GM19238 (cell line): ENCODE measurements at regions not wholly inside any gene's neighbourhood (a gene's known extent, or its start where the extent isn't known, plus 50 kb on each side); places are given as distances from the start of the nearest gene placed in this dataset.

Source experiments
- DNase-seq: peaks from one replicate; pipeline ENCODE4 v3.0.0; 2011; ENCODE audit warnings: low spot score; ENCODE audit not compliant: insufficient read length

DNA sequence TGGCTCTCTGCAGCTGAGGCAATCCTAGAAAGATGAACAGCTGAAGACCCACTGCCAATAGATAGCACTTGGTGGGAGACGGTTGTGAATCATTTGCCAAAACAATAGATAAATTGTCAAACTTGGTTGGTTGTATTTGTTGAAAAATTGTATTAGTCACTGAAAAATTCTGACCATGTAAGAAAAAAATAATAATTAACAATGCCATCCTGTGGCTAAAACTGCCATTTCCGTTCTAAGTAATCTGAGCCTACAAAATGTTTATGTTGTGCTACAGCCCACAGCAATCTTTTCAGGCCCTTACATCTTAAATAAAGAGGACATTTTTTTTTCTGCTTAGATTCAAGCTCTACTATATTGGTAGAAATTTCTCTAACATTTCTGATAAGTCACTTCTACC, 103.2 kb upstream of the ANO3 start:
- no peak for DNase-seq

DNA sequence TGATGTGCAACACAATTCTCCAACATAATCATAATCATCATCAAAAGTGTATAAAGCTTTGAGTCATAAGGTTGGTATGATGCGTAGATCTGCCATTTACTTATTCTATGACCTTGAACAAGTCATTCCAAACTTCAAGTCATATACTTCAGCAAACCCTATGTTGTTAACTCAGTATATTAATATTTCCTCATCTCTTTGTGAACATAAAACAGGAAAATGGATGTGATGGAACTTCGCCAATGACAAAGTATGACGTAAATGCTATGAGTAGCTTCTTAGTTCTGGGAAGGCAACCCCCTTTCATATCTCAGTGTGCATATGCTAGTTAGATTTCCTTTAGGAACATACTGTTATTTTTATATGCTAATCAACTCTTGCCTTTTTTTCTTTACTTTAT, 102.7 kb upstream of the ANO3 start:
- DNase-seq = no peak

DNA sequence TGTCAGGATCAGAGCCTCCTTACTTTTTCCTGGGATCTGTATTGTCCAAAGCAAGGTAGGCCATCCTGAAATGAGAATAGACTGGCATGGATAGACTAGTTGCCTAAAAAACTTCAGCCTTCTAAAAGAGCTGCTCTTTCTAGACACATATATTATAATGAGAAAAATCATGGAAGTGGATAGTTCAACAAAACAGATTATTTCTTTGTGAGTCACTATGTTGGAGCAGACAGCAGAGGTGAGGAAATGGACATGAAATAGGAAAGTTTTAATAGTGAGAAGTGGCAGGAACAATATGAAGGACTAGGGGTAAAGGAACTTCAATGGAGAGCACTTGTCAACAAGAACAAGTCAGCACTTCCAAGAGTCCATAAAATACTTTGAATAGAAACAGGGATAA, 101.9 kb upstream of the ANO3 start:
- no peak for DNase-seq

DNA sequence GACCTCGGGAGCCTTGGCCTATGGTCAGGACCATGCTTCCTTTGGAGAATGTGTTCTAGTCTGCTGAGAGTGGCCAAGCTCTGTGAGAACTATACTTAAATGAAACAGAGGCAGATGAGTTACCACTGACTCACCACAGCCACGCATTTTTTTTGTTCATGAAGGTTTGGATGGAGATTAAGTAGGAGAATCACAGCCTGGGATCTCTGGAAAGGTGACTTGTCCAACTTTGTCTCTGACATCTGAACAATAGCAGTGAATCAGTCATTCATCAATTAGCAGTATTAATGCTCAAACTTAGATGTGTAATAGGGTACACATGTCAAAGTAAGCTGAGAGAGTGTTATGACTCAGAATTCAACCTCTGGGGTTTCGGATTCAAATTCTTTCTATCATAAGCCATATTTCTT, 100.7 kb upstream of the ANO3 start:
- no peak for DNase-seq

DNA sequence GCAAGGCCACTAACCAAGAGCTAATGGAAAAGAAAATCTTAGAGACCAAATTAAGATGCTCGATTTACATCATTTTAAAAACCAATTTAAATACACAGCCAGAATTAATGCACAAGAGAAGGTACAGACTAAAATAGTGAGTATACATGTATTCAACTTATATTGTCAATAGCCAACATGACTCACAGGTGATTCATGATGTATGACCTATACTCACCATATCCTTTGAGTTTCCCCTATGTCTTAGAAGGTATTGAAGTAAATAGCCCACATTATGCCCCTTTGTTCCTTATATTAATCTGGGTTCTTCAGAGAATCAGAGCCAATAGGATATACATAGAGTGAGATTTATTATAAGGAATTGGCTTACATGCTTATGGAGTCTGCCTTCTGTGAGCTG, 97.5 kb upstream of the ANO3 start:
- DNase-seq = no peak

DNA sequence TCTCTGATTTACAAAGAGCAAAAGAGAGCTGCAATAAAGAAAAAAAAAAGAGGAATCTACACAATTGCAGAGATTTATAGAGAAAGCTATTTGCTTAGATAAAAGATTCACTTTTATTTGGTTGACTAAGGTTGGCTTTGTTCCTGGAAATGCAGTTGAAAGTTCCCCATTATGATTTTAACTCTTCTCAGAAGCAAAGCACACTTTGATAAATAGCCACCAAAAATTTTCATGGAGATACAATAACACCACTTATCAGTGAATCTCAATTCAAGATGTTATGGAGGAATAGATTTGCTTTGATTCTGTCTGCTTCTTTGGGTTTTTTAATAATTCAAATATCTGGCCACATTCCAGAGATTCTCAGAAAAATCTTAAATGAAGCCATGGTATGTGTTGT, 88.5 kb upstream of the ANO3 start:
- DNase-seq = no peak

DNA sequence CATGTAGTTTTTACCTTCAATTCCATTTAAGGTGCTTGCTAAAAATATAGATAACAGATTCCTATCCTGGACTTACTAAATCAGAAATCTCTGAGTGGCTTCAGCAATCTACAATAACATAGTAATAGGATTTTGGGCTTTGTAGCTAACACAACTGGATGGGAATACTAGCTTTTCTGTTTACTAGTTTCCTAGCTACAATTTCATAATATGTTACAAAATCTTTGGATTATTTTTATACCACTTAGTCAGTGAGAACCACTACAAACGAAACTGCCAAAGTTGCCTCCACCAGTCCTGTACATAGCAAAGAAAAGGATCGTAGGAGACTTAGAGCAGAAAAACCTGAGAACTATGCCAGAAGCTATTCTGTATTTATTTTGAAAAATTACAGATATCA, 87.7 kb upstream of the ANO3 start:
- no peak for DNase-seq

DNA sequence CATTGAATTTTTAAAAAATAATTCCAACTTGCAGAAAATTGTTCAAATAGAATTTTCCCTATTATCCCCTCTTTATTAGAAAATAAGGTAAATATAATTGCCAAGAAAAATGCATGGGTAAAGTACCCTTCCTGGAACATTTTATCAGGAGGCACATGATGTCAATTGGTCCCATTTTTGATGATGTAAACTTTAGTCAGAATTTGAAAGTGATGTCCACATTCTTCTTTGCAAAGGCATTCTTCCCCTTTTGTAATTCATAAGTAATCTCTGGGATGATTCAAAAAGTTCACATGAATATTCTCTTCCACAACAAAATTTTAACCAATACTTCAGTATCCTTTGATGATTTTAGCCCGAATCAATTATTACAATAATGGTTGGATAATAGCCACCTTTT, 86.9 kb upstream of the ANO3 start:
- no peak for DNase-seq

DNA sequence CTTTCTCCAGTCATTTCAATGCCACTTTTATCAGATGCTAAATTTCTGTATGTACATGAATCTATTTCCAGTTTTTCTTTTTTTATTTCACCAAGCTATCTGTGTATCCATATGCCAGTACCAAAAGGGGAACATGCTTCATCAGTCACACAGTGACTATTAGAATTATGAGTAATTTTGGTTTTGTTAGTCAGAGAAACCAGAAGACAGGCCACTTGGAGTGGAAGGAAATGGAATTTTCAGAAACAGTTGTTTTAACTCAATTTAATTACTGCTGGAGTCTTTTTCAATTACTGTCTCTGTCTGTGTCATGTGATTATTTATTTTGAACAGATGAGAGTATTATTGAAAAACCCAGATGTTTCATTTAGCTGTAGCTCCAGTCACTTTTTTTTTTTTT, 84.6 kb upstream of the ANO3 start:
- no peak for DNase-seq

DNA sequence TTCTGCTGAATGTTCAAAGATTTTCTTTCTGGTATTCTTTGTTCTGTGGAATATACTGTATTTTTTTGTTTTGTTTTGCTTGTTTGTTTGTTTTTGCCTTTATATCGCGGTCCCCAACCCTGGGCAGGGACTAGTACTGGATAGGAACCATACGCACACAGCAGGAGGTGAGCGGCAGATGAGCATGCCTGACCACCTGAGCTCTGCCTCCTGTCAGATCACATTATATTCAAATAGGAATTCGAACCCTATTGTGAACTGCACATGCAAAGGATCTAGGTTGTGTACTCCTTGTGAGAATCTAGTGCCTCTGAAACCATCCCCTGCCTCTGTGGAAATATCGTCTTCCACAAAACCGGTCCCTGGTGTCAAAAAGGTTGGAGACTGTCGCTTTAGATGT, 83.3 kb upstream of the ANO3 start:
- DNase-seq = no peak

DNA sequence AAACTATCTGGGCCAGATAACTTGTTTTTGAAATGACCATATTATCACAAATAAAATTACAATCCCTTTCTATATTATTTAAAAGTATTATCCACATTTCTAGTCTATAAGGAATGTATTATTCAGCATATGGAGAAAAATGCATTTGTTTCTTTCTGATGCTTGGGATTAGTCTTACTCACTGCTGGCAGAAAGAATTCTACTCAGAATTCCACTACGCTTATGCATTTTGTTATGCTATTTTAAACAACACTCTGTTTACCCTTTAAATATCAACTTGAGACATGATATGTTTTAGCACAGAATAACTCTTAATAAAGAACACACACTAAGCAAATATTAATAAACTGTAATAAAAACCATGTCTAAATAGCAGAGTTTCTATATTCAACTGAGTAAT, 77.6 kb upstream of the ANO3 start:
- no peak for DNase-seq

DNA sequence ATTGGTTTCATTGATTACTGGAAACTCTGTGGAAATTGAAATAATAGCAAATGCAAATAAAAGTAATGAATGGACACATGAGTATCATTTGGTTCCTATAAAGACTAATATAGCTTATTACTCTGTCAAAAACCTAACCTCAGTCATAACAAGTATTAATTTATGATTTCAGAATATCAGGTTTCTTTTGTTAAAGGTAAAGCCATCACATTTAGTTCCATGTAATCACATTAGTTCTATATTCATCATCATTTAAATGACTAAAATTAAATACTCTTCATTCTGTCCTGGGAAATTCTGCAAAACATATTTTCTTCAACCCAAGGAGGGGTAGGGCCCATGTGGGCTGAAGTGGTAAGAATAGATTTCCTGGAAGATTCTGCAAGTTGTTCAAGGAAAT, 68.2 kb upstream of the ANO3 start:
- DNase-seq = no peak

DNA sequence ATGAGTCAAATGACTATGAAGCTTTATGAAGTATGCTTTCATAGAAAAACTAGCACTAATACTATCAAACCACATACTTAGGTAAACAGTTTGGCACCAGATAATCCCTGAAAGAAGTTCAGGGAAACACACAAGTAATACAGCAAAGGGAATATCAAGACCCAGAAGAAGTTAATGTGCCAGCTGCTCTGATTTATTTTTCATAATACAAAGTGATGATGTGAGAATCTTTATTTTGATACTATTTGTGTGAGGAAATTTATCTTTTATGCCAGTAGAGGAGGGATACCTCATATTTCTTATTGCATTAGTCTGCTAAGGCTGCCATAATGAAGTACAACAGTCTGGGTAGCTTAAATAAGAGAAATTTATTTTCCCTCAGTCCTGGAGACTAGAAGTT, 67.7 kb upstream of the ANO3 start:
- DNase-seq = no peak

DNA sequence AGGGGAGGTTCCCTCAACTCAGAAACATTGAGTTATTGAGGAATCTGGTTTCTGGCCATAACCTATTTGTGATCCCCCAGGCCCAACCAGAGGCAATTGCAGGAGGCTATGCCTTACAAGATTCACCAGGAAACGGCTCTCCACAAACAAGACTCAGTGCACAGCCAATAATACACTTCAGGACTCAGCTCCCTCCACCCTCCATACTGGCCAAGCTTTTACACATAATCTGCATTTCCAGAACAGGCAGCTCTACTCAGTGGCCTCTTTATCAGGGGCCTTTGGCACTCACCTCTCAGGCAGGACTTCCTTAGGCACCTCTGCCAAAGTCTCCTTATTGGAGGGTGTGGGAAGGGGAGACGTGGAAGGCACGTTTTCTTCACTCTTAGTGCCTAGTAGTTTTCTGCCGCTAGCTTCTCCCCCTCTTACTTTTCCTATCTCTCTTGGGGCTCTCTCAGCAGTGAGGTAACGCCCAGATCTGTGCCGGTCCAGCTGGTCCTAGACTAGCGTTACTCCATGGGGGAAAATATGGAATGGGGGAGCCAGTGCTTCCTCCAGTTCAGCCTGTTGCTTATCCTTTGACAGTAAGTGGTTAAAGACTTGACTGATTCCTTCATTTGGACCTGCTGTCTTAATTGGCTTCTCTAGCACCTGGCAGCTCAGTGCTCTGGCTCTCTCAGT, 62.8 kb upstream of the ANO3 start:
- DNase-seq = no peak

DNA sequence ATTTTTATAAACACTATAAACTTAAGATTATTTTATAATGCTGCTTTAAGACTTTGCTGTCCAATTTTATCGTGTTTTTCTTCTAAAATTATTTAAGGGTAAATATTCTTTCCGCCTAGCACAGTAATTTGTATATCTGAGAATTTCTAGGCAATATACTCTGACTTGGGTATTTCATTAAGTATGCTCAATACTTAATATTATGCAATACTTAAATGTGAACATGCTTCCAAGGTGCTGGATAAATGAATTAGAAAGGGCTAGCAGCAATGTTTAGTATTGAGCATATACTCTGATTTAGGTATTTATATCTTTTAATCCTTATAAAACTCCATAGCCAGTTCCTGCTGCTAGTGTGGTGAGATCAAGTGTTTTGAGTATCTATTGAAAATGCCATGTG, 60.3 kb upstream of the ANO3 start:
- DNase-seq = no peak

DNA sequence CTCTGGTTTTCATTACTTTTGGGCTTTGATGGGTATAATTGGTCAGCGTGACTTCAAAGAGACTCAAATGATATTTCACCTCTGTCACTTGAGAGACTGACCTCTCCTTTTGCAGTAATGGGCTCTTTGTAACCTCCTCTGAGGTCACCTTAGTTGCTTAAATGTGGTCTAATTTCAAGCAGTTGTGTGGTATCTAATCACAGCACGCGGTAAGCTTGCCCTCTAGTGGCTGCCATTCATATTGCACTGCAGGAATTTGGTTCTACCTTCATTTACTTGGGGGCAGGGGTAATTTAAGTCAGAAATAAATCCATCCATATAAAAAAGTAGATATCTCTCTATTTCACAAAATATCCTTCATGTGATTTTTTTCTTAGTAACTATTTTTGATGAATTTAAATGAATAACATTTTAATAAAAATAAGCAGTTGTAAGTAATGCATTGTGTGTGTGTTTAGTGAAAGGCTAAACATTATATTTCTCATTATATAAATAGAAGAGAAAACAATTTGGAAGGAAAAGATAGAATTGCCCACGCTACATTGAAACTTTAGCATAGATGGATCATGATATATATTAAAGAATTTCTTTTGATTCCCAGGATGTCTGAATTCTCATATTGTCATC, 55.0 kb upstream of the ANO3 start:
- no peak for DNase-seq

DNA sequence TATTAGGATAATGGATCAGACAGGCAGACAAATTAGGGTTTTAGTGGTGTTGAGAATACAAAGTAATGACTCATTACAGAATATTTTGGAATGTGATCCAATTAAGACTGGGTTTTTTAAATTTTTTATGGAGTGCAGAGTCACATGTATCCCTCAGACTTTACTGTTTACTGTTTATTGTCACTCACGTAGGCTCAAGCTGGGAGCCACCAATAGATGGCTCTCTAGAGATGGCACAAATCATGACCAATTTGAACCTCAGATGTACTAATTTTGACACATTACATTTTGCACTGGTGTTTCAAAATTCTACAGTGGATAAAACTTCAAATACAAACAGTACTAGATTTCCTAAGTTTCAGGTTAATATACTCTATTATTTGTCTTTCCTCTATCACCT, 53.6 kb upstream of the ANO3 start:
- DNase-seq = no peak
